SU-DHL-6 (cell line): ENCODE measurements at regions not wholly inside any gene's neighbourhood (a gene's known extent, or its start where the extent isn't known, plus 50 kb on each side); places are given as distances from the start of the nearest gene placed in this dataset.

ENCODE experiments used
- H2AFZ ChIP-seq: fragments of 200-600 bp; sonication (generic); 2 replicates; pipeline ENCODE4 v1.6.1; 2014; ENCODE audit warnings: low read depth, mild to moderate bottlenecking, moderate library complexity, mixed read lengths, antibody characterized with exemption, low read length; ENCODE audit not compliant: severe bottlenecking
- H3F3A ChIP-seq: fragments of 200-600 bp; shearing (Covaris generic); 2 replicates; pipeline ENCODE4 v1.6.0; 2016; ENCODE audit warnings: antibody characterized with exemption, mild to moderate bottlenecking; ENCODE audit not compliant: insufficient read depth
- H3K27ac ChIP-seq: fragments of 200-600 bp; sonication (generic); 2 replicates; pipeline ENCODE4 v1.5.1; 2016; ENCODE audit warnings: low read depth, mild to moderate bottlenecking, low read length, moderate library complexity, mixed read lengths
- H3K27me3 ChIP-seq: fragments of 200-600 bp; sonication (generic), shearing (Covaris generic); 2 replicates; pipeline ENCODE4 v1.6.0; 2014; ENCODE audit warnings: mild to moderate bottlenecking, low read length
- H3K36me3 ChIP-seq: fragments of 200-600 bp; sonication (generic); 2 replicates; pipeline ENCODE4 v1.6.1; 2014; ENCODE audit warnings: mild to moderate bottlenecking, low read length, mixed read lengths
- H3K4me2 ChIP-seq: fragments of 300-600, 200-600 bp; shearing (Covaris generic), sonication (generic); 2 replicates; pipeline ENCODE4 v1.6.0; 2014; ENCODE audit warnings: low read length, low read depth, mild to moderate bottlenecking; ENCODE audit not compliant: poor library complexity, severe bottlenecking
- H3K4me3 ChIP-seq: fragments of 200-600 bp; sonication (generic); 2 replicates; pipeline ENCODE4 v1.5.1; 2014; ENCODE audit warnings: antibody characterized with exemption, low read length, mild to moderate bottlenecking, mixed read lengths; ENCODE audit not compliant: insufficient read depth, poor library complexity, severe bottlenecking
- H3K79me2 ChIP-seq: fragments of 200-600 bp; sonication (generic); 2 replicates; pipeline ENCODE4 v1.6.1; 2014; ENCODE audit warnings: mild to moderate bottlenecking, low read length, moderate library complexity; ENCODE audit not compliant: insufficient read depth
- H3K9ac ChIP-seq: fragments of 200-600 bp; sonication (generic); 2 replicates; pipeline ENCODE4 v1.7.0; 2014; ENCODE audit warnings: mild to moderate bottlenecking, low read length
- H3K9me2 ChIP-seq: fragments of 200-600 bp; sonication (generic); replicated peaks from 2 replicates; pipeline ENCODE4 v1.6.1; 2014; ENCODE audit warnings: low read length; ENCODE audit not compliant: insufficient read depth
- H3K9me3 ChIP-seq: fragments of 200-600 bp; sonication (generic); 2 replicates; pipeline ENCODE4 v1.6.1; 2014; ENCODE audit warnings: low read length, mixed read lengths; ENCODE audit not compliant: insufficient read depth
- H4K20me1 ChIP-seq: fragments of 200-600 bp; sonication (generic); 2 replicates; pipeline ENCODE4 v1.6.1; 2014; ENCODE audit warnings: low read depth, mild to moderate bottlenecking, antibody characterized with exemption, low read length, moderate library complexity, mixed read lengths
- EZH2phosphoT487 ChIP-seq: fragments of 200-600 bp; sonication (generic), shearing (Covaris generic); conservative IDR thresholded peaks from 2 replicates; pipeline ENCODE4 v1.6.1; 2018; ENCODE audit warnings: mild to moderate bottlenecking, antibody characterized with exemption, low read length, moderate library complexity, mixed read lengths
- TF ChIP-seq, protein P1 (sequence below): fragments of 200-600 bp; sonication (generic); IDR thresholded peaks from one replicate; pipeline ENCODE4 v1.5.1; 2017; ENCODE audit warnings: antibody characterized with exemption, mild to moderate bottlenecking, low read length, moderate library complexity; ENCODE audit not compliant: insufficient read depth, poor library complexity, severe bottlenecking

DNA sequence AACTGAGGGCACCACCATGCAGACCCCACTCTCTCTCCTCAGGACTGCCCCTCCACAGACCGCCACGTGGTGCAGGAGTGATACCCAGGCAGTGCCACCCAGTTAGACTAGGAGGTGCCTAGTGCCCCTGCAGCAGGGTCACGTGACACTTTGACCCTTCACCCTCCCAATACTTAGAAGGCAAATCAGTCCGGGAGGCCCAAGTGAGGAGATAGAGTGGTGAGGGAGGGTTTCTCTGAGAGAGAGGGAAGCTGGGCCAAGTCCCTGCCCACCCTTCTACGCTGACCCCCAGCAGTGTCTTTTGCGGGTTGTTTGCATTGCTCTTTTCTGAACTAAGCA lies 84.6 kb downstream of the BUD13 start:
- Histone ChIP-seq H3K27ac (no peak overlapping the region), H3K4me2 (no peak overlapping the region), H3K9me2 (no peaks in the 10 kb centered on the region), H3K36me3 (no peaks in the 10 kb centered on the region), H3K9ac (no peak overlapping the region), H3K9me3 (no peaks in the 10 kb centered on the region), H3K79me2 (no peaks in the 10 kb centered on the region), H3K4me3 (no peak overlapping the region), H4K20me1 (no peaks in the 10 kb centered on the region), H2AFZ (no peak overlapping the region), H3F3A (no peaks in the 10 kb centered on the region), H3K27me3 (peaks cover 4% of the 10 kb centered on the region; the same call in 1 of the 2 replicates)
- no peak for TF ChIP-seq EZH2phosphoT487
- TF ChIP-seq, protein P1, sequence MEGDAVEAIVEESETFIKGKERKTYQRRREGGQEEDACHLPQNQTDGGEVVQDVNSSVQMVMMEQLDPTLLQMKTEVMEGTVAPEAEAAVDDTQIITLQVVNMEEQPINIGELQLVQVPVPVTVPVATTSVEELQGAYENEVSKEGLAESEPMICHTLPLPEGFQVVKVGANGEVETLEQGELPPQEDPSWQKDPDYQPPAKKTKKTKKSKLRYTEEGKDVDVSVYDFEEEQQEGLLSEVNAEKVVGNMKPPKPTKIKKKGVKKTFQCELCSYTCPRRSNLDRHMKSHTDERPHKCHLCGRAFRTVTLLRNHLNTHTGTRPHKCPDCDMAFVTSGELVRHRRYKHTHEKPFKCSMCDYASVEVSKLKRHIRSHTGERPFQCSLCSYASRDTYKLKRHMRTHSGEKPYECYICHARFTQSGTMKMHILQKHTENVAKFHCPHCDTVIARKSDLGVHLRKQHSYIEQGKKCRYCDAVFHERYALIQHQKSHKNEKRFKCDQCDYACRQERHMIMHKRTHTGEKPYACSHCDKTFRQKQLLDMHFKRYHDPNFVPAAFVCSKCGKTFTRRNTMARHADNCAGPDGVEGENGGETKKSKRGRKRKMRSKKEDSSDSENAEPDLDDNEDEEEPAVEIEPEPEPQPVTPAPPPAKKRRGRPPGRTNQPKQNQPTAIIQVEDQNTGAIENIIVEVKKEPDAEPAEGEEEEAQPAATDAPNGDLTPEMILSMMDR: no peak

DNA sequence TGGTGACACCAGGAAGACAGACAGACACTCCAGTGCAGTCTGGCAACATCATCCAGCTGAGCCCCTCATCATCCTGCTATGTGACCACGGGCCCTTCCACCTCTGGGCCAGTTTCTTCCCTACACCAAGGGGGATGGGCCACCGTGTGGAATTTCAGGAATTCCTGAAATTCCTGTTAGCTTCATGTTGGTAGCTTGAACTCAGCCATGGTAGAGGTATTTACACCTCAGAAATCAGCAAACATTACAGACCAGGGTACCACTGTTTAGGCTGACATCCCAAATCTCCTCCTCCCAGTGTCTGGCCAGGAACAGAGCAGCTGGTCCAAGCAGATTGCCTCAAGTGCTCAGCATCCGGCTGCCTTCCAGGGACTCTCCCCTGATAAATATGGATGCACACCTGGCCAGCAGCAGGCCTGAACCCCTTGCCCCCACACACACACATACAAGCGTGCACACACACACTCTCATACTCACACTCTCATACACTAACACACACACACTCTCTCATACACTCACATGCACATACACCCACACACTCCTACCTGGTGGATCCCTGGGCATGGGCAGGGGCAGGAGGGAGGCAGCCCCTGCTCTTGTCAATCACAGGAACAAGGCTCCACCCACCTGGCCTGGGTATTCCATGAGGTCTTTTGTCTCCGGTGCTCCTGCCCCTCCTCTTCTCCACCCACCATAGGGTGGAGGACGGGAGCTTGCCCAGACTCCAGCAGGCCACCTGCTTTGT lies 85.2 kb downstream of the BUD13 start:
- no peaks in the 10 kb centered on the region for H4K20me1 ChIP-seq
- no peaks in the 10 kb centered on the region for H3K9me3 ChIP-seq
- no peak overlapping the region for H3K27ac ChIP-seq
- H3K79me2 ChIP-seq: no peaks in the 10 kb centered on the region
- H3K27me3 ChIP-seq: peaks cover 4% of the 10 kb centered on the region; the same call in 1 of the 2 replicates
- no peaks in the 10 kb centered on the region for H3K9me2 ChIP-seq
- TF ChIP-seq, protein P1: no peak
- no peak for TF ChIP-seq EZH2phosphoT487
- H3F3A ChIP-seq: no peaks in the 10 kb centered on the region
- no peak overlapping the region for H3K4me3 ChIP-seq
- H3K9ac ChIP-seq: no peak overlapping the region
- H3K4me2 ChIP-seq: no peak overlapping the region
- no peaks in the 10 kb centered on the region for H3K36me3 ChIP-seq
- H2AFZ ChIP-seq: no peak overlapping the region

GRCh38 chr11:116686866-116687265 lies 85.9 kb downstream of the BUD13 start:
- Histone ChIP-seq H2AFZ (no peak overlapping the region), H3K36me3 (no peaks in the 10 kb centered on the region), H4K20me1 (no peaks in the 10 kb centered on the region), H3K9me3 (no peaks in the 10 kb centered on the region), H3K9ac (no peak overlapping the region), H3F3A (no peaks in the 10 kb centered on the region), H3K4me2 (no peak overlapping the region), H3K27ac (no peak overlapping the region), H3K27me3 (peaks cover 4% of the 10 kb centered on the region; the same call in 1 of the 2 replicates), H3K4me3 (no peak overlapping the region), H3K79me2 (no peaks in the 10 kb centered on the region), H3K9me2 (no peaks in the 10 kb centered on the region)
- no peak for TF ChIP-seq EZH2phosphoT487
- TF ChIP-seq, protein P1: no peak
